Erythroblast (primary cell): ENCODE measurements at regions not wholly inside any gene's neighbourhood (a gene's known extent, or its start where the extent isn't known, plus 50 kb on each side); places are given as distances from the start of the nearest gene placed in this dataset.

Source experiments
- GATA1 ChIP-seq: IDR thresholded peaks from 2 replicates; pipeline ENCODE4 v1.6.1; 2011; ENCODE audit warnings: low read depth, mild to moderate bottlenecking, control low read depth, low read length, moderate library complexity
- POLR2A ChIP-seq: IDR thresholded peaks from 2 replicates; pipeline ENCODE4 v1.6.1; 2011; ENCODE audit warnings: mild to moderate bottlenecking, low read length

GRCh38 chr10:4459531-4459930 lies 366.5 kb upstream of the AKR1E2 start:
- TF ChIP-seq POLR2A (no peak), GATA1 (no peak)
